Vagina (tissue), 2 donors: ENCODE measurements at regions not wholly inside any gene's neighbourhood (a gene's known extent, or its start where the extent isn't known, plus 50 kb on each side); places are given as distances from the start of the nearest gene placed in this dataset.

Experiments
- CTCF ChIP-seq, 3 experiments: fragments of 450-650 bp in 2 of 3; fragments of 200-600 bp in 1 of 3; sonication (generic) in 1 of 3; IDR thresholded peaks; one replicate each; pipeline ENCODE4 v1.5.1; 2017 to 2019; ENCODE audit warnings: antibody characterized with exemption in 3 of 3, mild to moderate bottlenecking in 2 of 3, moderate library complexity in 2 of 3
- POLR2A ChIP-seq, 2 donors: fragments of 450-650 bp; IDR thresholded peaks; one replicate each; pipeline ENCODE4 v1.6.1; 2017; ENCODE audit warnings: antibody characterized with exemption in 2 of 2, mild to moderate bottlenecking in 2 of 2, moderate library complexity in 2 of 2

- TF ChIP-seq CTCF (IDR thresholded peaks at IDR 0.05) (no peak), POLR2A (IDR thresholded peaks at IDR 0.05) (no peak)
Observed at GRCh38 chr13:43980587-43980986, 100.9 kb downstream of the LACC1 start.
